HG02943 (cell line): ENCODE measurements at regions not wholly inside any gene's neighbourhood (a gene's known extent, or its start where the extent isn't known, plus 50 kb on each side); places are given as distances from the start of the nearest gene placed in this dataset.

Source experiments
- ATAC-seq: cut with Tn5 transposase; IDR thresholded peaks from one replicate; pipeline ENCODE4 v1.9.1; 2021; ENCODE audit warnings: mild to moderate bottlenecking, low read depth, moderate library complexity; ENCODE audit not compliant: unreplicated experiment

DNA sequence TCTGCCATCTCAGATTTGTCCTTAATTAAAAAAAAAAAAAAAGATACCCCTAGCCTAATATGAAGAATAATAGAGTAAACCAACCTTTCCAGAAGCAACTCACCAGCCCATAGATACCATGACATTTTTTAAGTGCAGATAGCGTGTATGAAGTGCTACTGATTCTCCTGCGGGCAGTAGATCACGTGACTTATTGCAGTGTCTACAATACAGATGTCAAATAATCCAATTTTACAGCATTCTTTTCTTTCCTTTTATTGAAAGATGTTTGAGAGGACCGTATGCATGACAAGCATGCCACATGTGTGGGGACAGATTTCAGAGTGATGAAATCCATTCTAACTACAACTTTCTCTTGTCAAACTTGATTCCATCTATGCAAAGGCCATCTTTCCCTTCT, 232.9 kb upstream of the SP4 start:
- ATAC-seq, result no peak

- ATAC-seq, result no peak
Observed at GRCh38 chr7:21198921-21199320, 229.0 kb upstream of the SP4 start.

DNA sequence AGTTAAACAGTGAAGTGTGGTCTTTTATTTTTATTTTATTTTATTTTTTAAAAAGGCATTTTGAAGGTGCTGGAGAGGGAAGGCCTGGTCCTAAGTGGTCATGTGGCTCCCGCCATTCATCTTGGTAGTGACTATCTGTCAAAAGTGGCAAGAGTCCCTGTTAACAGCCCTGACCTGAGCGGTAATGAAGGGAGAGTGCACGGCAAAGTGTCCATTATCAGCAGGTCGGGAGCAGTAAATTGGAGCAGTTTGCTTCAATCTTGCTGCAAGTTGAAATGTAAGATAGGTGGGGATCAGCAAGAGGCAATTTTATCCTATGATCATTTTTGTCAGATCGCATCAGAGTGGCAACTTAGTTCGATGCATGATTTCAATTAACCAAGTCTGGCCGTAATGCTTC, 227.4 kb upstream of the SP4 start:
- no peak for ATAC-seq

- no peak for ATAC-seq
Observed at GRCh38 chr7:21214657-21215056, 213.2 kb upstream of the SP4 start.

GRCh38 chr7:21215307-21215706, 212.6 kb upstream of the SP4 start:
- no peak for ATAC-seq

DNA sequence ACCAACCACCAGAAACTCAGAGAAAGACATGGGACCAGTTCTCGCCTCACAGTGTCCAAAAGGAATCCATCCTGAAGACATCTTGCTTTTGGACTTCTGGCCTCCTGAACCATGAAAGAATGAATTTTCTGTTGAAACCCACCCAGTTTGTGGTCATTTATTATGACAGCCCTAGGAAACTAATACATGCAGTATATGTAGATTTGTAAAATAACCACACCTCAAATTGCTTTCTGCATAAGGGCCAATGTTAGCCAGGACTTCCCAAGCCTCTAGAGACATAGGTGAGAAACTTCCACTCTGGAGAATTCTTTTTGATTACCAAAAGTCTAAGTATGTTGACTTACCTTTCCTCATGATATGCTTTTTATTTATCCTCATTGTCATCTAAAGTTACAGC, 210.5 kb upstream of the SP4 start:
- ATAC-seq, result no peak

- no peak for ATAC-seq
Observed at GRCh38 chr7:21218155-21218554, 209.7 kb upstream of the SP4 start.

GRCh38 chr7:21221130-21221529, 206.8 kb upstream of the SP4 start:
- ATAC-seq, result no peak

- ATAC-seq, result no peak
Observed at GRCh38 chr7:21238400-21239116, 189.3 kb upstream of the SP4 start.

DNA sequence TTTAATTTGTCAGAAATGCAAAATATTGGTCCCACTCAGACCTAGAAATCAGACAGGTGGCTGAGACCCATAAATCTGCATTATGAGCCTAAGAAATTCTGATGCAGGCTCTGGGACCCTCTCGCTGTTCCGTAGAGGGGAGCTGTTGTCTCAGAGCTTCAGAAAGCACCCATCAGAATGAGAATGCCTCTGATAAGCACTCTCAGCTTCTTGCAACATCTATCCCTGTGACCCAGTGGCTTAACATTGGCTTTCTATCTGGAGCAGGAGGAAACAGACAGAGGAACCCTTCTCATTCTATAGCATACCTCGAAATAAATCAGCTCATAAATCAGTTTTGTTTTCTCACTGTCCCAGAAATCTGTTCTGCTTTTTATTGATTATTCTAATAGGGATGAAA, 184.6 kb upstream of the SP4 start:
- no peak for ATAC-seq

- ATAC-seq, result no peak
Observed at GRCh38 chr7:21251151-21251800, 176.6 kb upstream of the SP4 start.

GRCh38 chr7:21253740-21254687, 173.9 kb upstream of the SP4 start:
- no peak for ATAC-seq

DNA sequence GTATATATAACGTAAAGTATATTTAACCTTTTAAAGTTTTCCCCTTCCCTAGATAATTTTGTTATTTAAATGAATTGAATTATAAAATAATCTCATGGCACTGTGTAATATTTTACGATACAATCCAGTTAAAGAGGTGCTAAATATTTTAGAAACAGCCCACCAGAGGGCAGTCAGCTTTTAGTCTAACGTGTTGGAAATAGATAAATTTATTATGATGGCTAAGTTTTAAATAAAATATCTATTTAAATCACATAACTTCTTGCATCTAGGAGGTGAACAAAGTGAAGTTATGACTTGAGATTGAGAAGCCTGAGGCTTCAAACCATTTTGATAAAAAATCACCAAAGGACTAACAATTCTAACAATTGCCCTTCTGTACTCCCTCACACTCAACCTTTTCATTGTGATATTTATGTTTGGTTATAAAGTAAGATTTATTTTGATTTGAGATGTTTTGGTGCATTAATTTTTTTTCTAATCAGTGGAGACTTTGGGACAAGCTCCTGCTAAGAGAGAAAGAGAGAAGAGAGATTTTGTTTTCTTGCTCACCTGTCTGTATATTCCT, 171.5 kb upstream of the SP4 start:
- no peak for ATAC-seq

DNA sequence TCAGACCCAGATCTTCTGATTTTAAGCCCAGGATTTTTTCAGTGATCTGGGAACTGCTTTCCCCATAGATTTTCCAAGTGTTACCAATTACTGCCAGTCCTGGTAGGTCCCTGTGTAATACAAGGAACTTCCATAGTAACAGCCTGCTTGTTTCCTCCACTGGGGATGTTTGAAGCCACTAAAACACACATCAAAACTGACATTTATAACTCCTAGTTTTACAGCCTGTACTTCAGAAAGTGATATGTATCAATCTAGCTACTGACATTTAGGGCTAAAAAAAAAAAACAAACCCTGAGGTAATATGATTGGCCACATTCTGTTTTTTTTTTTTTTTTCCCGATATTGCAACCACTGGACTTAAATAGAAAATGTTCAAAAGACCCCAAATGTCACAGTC, 166.9 kb upstream of the SP4 start:
- no peak for ATAC-seq

- ATAC-seq, result peak; percentile 69
Observed at GRCh38 chr7:21261627-21262594, 166.0 kb upstream of the SP4 start.

GRCh38 chr7:21269021-21269420, 158.9 kb upstream of the SP4 start:
- ATAC-seq, result no peak

GRCh38 chr7:21276471-21277035, 151.3 kb upstream of the SP4 start:
- no peak for ATAC-seq

DNA sequence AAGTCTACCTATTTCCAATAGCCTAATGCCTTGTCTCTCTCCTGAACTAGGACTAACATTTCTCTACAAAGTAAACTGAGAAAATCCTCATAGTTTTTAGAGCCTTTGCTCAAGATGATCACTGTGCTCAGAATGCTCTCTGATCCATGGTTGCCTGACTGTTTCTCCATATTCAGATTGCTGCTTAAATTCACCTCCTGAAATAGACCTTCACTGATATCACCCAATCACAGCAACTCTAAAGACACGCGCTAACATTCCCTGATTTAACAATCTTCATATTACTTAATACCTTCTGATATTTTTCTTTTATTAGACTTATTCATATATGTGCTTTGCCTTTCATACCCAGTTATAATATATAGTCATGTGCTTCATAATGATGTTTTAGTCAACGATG, 148.9 kb upstream of the SP4 start:
- ATAC-seq, result no peak

DNA sequence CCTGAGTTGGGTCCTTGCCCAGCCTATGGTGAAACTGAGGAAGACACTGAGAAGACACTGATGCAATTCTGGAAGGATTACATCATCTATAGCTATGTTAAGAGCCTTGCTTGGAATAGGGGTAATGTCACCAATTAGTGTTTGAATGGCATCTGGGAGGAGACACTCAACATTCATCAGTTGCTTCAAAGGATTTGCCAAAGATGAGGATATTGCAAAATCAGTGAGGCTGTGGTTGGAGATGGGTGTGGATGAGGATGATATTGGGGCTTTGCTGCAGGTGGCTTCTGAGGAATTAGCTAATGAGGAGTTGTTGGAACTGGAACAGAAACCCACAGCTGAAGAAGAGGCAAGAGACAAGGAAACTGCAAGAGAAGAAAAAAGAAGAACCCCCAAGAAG, 146.7 kb upstream of the SP4 start:
- ATAC-seq, result no peak

GRCh38 chr7:21293771-21294170, 134.1 kb upstream of the SP4 start:
- no peak for ATAC-seq
